Nephron progenitor cell (in vitro differentiated cells): ENCODE measurements at regions not wholly inside any gene's neighbourhood (a gene's known extent, or its start where the extent isn't known, plus 50 kb on each side); places are given as distances from the start of the nearest gene placed in this dataset.
"Not testable (repeated sequence)": the region's sequence is repeated elsewhere in the genome, so short reads cannot be mapped to it uniquely, and the experiment has no call there.

Experiments used
- DNase-seq: peaks from one replicate; pipeline ENCODE4 v3.0.0; 2021
- H3K27ac Mint-ChIP-seq: 2 replicates; pipeline ENCODE4 v1.8.0; 2021; ENCODE audit warnings: mild to moderate bottlenecking, moderate library complexity, mixed read lengths
- H3K27me3 Mint-ChIP-seq: 2 replicates; pipeline ENCODE4 v1.8.0; 2021; ENCODE audit warnings: mild to moderate bottlenecking, low read depth, mixed read lengths; ENCODE audit not compliant: poor library complexity
- H3K36me3 Mint-ChIP-seq: 2 replicates; pipeline ENCODE4 v1.8.0; 2021; ENCODE audit warnings: low read depth, mixed read lengths
- H3K4me1 Mint-ChIP-seq: 2 replicates; pipeline ENCODE4 v1.8.0; 2021; ENCODE audit warnings: mixed read lengths
- H3K4me3 Mint-ChIP-seq: 2 replicates; pipeline ENCODE4 v1.8.0; 2021; ENCODE audit warnings: mild to moderate bottlenecking, moderate library complexity, mixed read lengths
- H3K9me3 Mint-ChIP-seq: 2 replicates; pipeline ENCODE4 v1.8.0; 2021; ENCODE audit warnings: mild to moderate bottlenecking, moderate library complexity, mixed read lengths
- TF ChIP-seq, protein P1 (sequence below): fragments of 200-600 bp; sonication (generic); IDR thresholded peaks from 2 replicates; pipeline ENCODE4 v1.5.0; 2021; ENCODE audit warnings: antibody characterized with exemption

DNA sequence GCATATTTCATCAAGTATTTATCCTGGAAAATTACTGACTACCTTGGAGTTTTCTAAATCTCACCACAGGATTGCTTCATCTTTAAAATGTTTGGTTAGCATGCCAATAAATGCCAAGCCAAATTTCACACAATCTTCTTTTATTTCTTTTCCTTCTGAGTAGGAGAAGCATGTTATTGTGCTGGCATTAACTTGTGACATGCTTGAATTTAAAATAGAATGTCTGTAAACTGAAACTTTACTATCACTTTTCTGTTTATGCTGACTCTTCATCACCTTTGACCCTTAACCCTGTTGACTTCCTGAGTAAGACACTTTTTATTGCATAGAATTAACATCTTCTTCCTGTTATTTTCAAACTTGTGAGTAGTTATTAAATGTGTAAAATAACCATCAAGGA lies 56.2 kb upstream of the LRRTM4 start:
- H3K4me1 Mint-ChIP-seq, result peaks cover 21% of the 10 kb centered on the region
- peak overlapping the region; percentile 85 for H3K27ac Mint-ChIP-seq
- H3K9me3 Mint-ChIP-seq, result peaks cover 22% of the 10 kb centered on the region
- no peaks in the 10 kb centered on the region for H3K27me3 Mint-ChIP-seq
- TF ChIP-seq, protein P1, sequence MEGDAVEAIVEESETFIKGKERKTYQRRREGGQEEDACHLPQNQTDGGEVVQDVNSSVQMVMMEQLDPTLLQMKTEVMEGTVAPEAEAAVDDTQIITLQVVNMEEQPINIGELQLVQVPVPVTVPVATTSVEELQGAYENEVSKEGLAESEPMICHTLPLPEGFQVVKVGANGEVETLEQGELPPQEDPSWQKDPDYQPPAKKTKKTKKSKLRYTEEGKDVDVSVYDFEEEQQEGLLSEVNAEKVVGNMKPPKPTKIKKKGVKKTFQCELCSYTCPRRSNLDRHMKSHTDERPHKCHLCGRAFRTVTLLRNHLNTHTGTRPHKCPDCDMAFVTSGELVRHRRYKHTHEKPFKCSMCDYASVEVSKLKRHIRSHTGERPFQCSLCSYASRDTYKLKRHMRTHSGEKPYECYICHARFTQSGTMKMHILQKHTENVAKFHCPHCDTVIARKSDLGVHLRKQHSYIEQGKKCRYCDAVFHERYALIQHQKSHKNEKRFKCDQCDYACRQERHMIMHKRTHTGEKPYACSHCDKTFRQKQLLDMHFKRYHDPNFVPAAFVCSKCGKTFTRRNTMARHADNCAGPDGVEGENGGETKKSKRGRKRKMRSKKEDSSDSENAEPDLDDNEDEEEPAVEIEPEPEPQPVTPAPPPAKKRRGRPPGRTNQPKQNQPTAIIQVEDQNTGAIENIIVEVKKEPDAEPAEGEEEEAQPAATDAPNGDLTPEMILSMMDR, result no peak
- no peak for DNase-seq
- H3K4me3 Mint-ChIP-seq, result no peak overlapping the region
- peaks cover 24% of the 10 kb centered on the region for H3K36me3 Mint-ChIP-seq

DNA sequence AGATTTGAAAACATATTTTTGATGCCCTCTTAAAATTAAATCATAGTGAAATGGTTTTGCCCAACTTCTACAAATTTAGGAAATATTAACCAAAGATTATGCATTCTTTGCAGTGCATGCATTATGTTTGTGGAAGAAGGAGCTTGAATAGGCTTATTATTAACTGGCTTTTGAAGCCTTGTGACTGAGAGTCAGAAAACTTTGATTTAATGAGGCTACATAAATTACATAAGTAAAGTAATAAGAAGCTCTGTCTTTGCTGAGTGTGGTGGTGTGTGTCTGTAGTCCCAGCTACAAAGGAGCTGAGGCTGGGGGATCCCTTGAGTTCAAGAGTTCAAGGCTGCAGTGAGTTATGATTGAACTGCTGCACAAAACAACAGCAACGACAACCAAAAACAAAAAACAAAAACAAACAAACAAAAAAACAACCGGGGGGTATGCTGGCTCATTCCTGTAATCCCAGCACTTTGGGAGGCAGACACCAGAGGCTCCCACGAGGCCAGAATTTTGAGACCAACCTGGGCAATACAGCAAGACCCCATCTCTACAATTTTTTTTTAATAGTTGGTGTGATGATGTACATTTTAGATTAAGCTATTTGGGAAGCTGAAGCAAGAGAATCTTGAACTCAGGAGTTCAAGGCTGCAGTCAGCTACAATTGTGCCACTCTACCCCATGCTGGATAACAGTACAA lies 57.0 kb upstream of the LRRTM4 start:
- peaks cover 31% of the 10 kb centered on the region for H3K9me3 Mint-ChIP-seq
- TF ChIP-seq, protein P1, result no peak
- H3K36me3 Mint-ChIP-seq, result peaks cover 33% of the 10 kb centered on the region
- no peaks in the 10 kb centered on the region for H3K27me3 Mint-ChIP-seq
- no peak overlapping the region for H3K4me3 Mint-ChIP-seq
- peak overlapping the region; percentile 55 for H3K27ac Mint-ChIP-seq
- peaks cover 21% of the 10 kb centered on the region for H3K4me1 Mint-ChIP-seq
- no peak for DNase-seq

DNA sequence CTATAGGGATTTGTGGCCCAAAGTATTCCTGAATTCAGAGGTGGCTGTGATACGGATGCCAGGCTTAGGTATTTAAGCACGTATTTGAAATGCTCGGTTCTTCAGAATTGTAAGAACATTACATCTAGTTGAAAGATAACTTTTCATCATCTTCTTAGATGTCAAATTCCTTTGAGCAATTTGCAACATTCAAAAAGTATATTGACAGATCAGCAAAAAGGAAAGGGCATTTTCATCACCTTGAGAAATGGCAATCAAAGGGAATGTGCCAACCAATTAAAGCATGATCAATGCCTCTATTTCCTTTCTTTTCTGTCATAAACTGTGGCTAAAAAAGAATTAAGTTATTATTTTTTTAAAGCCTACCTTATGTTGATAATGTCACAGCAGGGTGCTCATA lies 66.3 kb upstream of the LRRTM4 start:
- Mint-ChIP-seq H3K36me3 (peaks cover 26% of the 10 kb centered on the region), H3K9me3 (peaks cover 38% of the 10 kb centered on the region), H3K27me3 (peaks cover 7% of the 10 kb centered on the region), H3K4me1 (peaks cover 14% of the 10 kb centered on the region), H3K4me3 (no peak overlapping the region), H3K27ac (no peak overlapping the region)
- TF ChIP-seq, protein P1, result no peak
- DNase-seq, result no peak

DNA sequence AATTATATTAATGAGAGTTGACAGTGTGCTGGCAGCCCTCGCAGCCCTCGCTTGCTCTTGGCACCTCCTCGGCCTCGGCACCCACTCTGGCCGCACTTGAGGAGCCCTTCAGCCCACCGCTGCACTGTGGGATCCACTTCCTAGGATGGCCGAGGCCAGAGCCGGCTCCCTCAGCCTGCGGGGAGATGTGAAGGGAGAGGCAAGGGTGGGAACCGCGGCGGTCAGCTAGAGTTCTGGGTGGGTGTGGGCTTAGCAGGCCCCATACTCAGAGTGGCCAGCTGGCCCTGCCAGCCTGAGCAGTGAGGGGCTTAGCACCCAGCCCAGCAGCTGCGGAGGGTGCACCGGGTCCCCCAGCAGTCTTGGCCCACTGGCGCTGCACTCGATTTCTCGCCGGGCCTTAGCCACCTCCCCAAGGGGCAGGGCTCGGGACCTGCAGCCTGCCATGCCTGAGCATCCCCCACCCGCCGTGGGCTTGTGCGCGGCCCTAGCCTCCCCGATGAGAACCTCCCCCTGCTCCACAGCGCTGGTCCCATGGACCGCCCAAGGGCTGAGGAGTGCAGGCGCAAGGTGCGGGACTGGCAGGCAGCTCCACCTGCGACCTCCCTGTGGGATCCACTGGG lies 68.2 kb upstream of the LRRTM4 start:
- no peak overlapping the region for H3K4me3 Mint-ChIP-seq
- TF ChIP-seq, protein P1, result no peak
- H3K27me3 Mint-ChIP-seq, result peaks cover 7% of the 10 kb centered on the region
- peaks cover 39% of the 10 kb centered on the region for H3K9me3 Mint-ChIP-seq
- H3K27ac Mint-ChIP-seq, result no peak overlapping the region
- H3K36me3 Mint-ChIP-seq, result peaks cover 25% of the 10 kb centered on the region
- peaks cover 14% of the 10 kb centered on the region for H3K4me1 Mint-ChIP-seq
- no peak for DNase-seq

DNA sequence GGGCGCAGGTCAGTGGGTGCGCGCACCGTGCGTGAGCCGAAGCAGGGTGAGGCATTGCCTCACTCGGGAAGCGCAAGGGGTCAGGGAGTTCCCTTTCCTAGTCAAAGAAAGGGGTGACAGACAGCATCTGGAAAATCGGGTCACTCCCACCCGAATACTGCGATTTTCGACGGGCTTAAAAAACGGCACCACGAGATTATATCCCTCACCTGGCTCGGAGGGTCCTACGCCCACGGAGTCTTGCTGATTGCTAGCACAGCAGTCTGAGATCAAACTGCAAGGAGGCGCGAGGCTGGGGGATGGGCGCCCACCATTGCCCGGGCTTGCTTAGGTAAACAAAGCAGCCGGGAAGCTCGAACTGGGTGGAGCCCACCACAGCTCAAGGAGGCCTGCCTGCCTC lies 70.8 kb upstream of the LRRTM4 start:
- Mint-ChIP-seq H3K36me3 (peaks cover 25% of the 10 kb centered on the region), H3K4me1 (peaks cover 14% of the 10 kb centered on the region), H3K9me3 (peaks cover 39% of the 10 kb centered on the region), H3K4me3 (peak overlapping the region; percentile 80)
- not testable (repeated sequence) for H3K27ac Mint-ChIP-seq, H3K27me3 Mint-ChIP-seq
- DNase-seq, result peak; percentile 39

DNA sequence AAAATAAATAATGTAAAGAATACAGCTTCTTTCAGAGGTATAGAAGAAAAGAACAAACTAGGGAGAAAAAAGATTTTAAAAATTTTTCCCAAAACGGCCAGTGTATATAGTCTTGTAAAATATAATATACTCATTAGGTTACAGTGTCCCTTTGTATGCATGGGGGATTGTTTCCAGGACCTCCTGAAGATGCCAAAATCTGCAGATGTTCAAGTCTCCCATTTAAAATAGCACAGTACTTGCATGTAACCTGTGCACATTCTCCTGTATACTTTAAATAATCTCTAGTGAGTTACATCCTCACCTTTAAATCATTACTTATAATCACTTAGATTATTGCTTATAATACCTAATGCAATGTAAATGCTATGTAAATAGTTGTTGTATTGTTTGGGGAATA lies 80.6 kb upstream of the LRRTM4 start:
- Mint-ChIP-seq H3K4me3 (no peak overlapping the region), H3K4me1 (peaks cover 6% of the 10 kb centered on the region), H3K27ac (no peak overlapping the region), H3K36me3 (no peaks in the 10 kb centered on the region), H3K27me3 (no peaks in the 10 kb centered on the region), H3K9me3 (peaks cover 5% of the 10 kb centered on the region)
- TF ChIP-seq, protein P1, result no peak
- no peak for DNase-seq
